GM19468 (cell line): ENCODE measurements at regions not wholly inside any gene's neighbourhood (a gene's known extent, or its start where the extent isn't known, plus 50 kb on each side); places are given as distances from the start of the nearest gene placed in this dataset.
"Not testable (repeated sequence)": the region's sequence is repeated elsewhere in the genome, so short reads cannot be mapped to it uniquely, and the experiment has no call there.

Source experiments
- ATAC-seq: cut with Tn5 transposase; IDR thresholded peaks from one replicate; pipeline ENCODE4 v1.9.1; 2021; ENCODE audit warnings: mild to moderate bottlenecking, moderate library complexity, moderate number of reproducible peaks; ENCODE audit not compliant: unreplicated experiment; ENCODE audit errors: extremely low read depth

GRCh38 chr2:62339413-62339812, 143.5 kb downstream of the B3GNT2 start:
- ATAC-seq: no peak

DNA sequence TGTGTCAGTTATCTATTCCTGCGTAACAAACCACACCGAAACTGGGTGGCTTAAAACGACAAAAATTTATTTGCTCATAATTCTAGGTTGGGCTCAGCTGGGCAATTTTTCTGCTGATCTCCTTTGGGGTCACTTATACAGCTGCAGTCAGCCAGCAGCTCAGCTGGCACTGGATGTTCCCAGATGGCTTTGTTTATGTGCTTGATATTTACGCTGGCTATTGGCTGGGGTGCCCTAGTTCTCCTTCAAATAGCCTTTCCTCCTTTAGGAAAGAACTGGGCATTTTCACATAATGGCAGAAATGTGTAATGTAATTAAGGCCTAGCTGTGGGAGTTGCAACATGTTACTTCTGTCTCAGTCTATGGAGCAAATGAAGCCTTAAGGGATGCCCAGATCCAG, 142.2 kb downstream of the B3GNT2 start:
- ATAC-seq: no peak

- ATAC-seq: no peak
Observed at GRCh38 chr2:62337403-62337802, 141.5 kb downstream of the B3GNT2 start.

DNA sequence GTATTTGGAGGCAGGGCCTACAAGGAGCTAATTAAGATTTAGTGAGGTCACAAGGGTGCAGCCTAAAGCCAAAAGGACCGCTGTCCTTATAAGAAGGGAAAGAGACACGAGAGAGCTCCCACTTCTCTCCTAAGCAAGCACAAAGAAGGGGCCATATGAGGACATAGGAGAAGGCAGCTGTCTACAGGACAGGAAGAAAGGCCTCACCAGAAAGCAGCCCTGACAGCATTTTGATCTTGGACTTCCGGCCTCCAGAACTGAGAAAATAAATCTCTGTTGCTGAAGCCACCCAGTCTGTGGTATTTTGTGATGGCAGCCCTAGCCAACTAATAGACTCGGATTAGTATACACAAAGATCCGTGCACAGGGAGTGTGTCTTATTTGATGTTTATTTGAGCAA, 139.7 kb downstream of the B3GNT2 start:
- ATAC-seq: no peak

GRCh38 chr2:62334440-62335058, 138.6 kb downstream of the B3GNT2 start:
- ATAC-seq: no peak

- no peak for ATAC-seq
Observed at GRCh38 chr2:62334009-62334408, 138.1 kb downstream of the B3GNT2 start.

GRCh38 chr2:62330959-62331358, 135.0 kb downstream of the B3GNT2 start:
- ATAC-seq: no peak

DNA sequence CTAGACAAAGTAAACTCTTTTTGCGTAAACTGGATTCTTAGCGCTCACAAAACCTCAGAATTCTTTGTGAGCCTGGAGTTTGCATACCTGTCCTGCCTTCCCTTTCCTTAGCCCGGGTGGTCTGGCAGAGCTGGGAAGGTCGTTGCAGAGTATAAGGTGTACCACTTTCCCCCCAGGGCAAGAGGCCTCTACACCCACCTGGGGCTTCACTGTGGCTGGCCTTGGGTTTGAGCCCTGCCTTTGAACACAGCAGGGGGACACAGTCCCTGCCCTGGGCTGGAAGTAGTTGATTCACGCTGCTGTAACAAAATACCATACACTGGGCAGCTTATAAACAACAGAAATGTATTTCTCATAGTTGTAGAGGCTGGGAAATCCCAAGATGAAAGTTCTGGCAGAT, 133.9 kb downstream of the B3GNT2 start:
- ATAC-seq: no peak

DNA sequence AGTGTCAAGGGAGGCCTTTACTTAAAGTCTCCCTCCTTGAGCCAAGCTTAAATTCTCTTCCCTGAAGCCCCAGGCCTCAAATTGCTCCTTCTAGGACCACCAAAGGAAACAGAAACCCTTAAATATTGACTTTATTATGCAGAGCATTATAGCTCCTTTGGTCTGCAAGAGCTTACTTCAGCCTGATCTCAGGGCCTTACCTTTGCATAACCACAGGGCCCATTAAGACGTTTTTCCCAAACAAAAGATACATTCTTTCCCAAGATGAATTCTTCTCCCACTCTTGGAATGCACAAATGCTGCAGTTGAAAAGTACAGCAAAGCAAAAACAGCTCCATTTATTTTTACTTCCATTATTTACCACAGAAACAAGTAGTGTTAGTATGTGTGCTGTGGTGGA, 130.8 kb downstream of the B3GNT2 start:
- no peak for ATAC-seq

GRCh38 chr2:62325398-62325797, 129.5 kb downstream of the B3GNT2 start:
- no peak for ATAC-seq

DNA sequence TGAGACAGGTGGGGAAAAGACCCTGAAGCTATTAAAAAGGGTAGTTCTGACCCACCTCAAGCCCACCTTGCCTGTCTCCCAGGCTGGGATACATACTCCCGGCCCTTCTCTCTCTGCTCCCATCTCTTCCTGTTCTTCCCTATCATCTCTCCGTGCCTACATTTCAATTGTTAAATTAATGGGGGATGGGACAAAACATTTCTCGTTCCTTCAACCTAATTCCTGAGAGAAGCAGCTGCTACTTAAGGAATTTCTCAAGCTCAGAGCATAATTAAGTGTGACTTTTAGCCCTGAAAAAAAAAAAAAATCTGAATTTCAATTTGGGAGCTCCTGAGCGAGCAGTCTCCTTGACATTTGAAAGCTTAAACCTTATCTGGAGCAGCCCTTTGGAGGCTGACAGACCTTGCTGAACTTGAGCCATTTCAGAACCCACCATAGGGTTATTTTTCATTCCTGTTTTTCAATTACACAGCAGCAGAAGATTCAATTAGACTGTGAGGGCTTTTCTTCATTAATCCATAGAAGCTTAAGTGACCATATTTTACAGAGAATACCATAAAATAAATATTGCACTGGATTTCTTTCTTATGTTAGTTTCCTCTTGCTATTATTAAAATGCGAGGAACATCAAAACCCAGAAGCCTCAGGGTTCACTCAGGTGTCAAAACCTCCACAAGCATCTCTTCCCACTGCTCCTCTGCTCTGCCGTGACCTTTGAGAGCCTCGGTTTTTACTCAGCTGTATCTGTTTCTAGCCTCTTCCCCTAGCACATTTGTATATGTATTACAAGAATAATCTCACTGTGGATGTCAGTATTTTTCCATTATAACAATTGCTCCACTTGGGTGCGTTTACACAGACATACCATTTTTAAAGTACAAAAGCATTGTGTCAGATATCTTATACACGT, 125.7 kb downstream of the B3GNT2 start:
- no peak for ATAC-seq

DNA sequence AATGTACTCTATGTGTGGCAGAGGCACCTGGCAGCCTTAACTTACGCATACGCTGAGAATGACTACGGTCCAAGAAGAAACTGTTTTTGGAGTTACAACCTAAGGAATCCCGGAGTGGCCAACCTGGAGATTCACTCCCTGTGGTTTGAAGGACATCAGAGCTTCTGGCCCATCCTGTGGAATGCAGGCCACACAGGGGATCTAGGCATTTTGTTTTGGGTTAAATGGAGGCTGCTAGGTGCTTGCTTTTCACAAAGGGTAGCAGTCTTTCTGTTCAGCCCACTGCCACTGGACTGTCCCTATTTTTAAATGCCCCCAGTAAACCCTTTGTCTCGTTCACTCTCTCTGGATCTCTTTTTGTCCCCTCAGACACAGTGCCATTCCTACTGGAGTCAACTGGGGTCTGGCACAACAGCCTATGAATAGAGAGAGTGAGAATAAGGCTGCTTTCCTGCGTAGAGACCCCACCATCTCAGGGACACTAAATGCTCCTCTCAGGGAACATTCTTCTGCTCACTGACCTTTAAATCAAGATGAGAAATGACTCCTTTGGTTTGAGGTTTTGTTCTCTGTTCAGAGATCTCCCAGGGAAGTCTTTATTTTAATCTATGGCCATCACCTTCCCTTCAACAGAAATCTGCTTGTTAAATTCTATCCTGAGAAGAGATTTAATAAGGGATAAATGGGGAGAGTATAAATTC, 124.9 kb downstream of the B3GNT2 start:
- no peak for ATAC-seq

DNA sequence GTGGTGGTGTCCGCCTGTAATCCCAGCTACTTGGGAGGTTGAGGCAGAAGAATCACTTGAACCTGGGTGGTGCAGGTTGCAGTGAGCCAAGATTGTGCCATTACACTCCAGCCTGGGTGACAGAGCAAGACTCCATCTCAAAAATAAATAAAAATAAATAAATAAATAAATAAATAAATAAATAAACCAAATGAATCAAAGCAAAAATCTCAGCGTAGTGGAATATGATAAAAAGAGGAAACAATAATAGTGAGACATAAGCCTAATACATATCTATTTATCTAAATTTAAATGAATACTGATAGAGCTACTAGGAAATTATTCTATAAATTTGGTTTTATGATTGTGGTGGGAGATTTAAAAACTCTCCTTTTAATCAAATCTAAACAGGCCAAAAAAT, 124.2 kb downstream of the B3GNT2 start:
- not testable (repeated sequence) for ATAC-seq

GRCh38 chr2:62319070-62319469, 123.2 kb downstream of the B3GNT2 start:
- no peak for ATAC-seq

- no peak for ATAC-seq
Observed at GRCh38 chr2:62315476-62315875, 119.6 kb downstream of the B3GNT2 start.

GRCh38 chr2:62314291-62314690, 118.4 kb downstream of the B3GNT2 start:
- no peak for ATAC-seq

DNA sequence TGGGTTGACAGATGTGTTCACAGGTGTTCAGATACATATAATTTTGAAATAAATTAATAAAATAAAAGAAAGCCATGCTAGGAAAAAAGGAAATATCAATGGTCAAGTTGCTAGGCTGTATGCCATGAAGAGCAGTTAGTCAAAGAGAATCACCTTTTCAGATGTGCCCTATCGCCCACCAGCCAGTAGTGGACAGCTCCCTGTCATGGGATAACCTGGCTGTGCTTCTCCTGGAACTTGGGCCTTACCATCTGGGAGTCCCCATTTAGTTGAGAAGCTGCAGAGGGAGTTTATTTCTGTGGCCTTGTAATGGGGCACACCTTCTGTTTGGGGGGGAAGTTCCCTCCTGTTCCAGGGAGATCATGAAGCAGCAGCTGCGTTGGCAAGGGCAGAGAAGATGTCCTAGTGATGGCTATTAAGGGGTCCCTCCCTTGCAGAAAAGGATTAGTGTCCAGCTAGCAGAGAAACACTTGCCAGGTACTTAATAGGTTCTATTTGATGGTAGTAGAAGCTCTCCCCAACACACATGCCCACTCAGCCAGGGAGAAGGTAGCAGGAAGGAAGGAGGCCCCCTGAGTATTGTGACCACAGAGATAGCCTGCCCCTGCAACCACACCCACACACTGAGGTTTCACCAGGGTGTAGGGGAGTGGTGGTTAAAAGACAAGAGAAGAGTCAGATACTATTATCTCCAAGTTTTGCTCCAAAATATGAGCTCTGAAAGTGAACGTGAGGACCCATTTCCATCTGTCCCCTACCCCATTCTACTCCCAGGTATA, 117.7 kb downstream of the B3GNT2 start:
- no peak for ATAC-seq

DNA sequence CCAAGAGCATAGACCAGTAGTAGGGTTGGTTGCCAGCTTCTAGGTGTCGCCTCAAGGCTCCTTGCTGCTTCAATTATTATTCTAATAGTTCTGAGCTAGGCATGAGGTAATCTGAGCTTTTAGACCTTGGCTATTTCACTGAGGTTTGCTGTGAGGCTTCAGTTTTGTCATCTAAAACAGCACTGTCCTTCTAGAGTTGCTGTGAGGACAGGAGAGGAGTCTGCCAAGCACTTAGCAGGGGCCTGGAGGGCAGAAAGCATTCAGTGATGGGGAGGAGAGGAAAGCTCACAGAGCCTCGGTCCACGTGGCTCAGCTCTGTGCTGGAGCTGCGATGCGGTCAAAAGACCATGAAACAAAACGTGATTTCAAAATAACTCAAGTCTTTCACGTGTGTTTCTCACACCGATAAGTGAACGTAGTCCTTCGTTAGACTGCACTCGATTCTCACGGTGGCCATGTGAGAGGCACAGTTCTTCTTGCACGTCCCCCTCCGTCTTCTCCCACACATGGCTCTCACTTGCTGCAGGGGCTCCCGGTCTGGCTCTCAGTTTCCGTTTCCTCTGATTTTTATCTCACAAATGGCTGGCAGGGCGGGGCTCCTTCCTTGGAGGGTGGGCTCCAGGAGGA, 113.7 kb downstream of the B3GNT2 start:
- peak; percentile 48 for ATAC-seq

- no peak for ATAC-seq
Observed at GRCh38 chr2:62309081-62309464, 113.2 kb downstream of the B3GNT2 start.
